Astrocyte (in vitro differentiated cells and primary cell): ENCODE measurements at regions not wholly inside any gene's neighbourhood (a gene's known extent, or its start where the extent isn't known, plus 50 kb on each side); places are given as distances from the start of the nearest gene placed in this dataset.
"Not testable (repeated sequence)": the region's sequence is repeated elsewhere in the genome, so short reads cannot be mapped to it uniquely, and the experiment has no call there.

Source experiments
- EZH2 ChIP-seq: IDR thresholded peaks from 2 replicates; pipeline ENCODE4 v1.6.1; 2012; ENCODE audit warnings: mild to moderate bottlenecking, low read length, inconsistent platforms; ENCODE audit not compliant: insufficient read depth
- TF ChIP-seq, protein P1 (sequence below): IDR thresholded peaks from 2 replicates; pipeline ENCODE4 v1.5.1; 2011; ENCODE audit warnings: low read depth, mild to moderate bottlenecking, inconsistent platforms, low read length, moderate library complexity; ENCODE audit not compliant: insufficient read depth

DNA sequence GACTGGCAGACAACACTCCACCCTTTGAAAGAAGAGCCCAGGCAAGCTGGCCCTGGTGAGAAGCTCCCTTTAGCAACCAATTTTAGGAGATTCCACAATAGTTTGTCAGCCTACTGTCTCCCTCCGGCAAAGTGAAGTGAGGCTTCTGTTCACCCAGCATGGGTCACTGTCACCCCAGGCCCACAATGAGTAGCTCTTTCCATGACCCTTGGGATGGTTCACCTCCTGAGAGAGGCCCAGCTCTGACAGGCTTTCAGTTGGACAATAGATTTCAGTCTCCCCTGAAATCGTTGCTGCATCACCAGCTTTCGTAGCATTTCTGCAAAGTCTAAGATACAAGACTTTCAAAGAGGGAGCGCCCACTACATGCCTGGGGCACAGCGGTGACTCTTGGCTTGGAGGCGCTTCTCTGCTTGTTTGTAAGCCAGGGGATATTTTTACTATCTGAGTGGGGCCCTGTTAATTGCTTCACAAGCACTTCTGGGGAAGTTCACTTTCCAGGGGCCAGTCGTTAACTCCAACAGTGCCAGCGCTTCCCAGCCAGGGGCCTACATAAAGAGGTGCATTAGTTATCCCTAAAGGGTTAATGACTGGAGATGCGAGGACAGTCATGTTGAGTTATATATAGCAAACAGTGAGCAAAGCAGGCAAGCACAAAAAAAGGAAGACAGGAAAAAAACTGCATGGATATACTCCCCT lies 255.7 kb downstream of the BCL2L11 start:
- TF ChIP-seq, protein P1, sequence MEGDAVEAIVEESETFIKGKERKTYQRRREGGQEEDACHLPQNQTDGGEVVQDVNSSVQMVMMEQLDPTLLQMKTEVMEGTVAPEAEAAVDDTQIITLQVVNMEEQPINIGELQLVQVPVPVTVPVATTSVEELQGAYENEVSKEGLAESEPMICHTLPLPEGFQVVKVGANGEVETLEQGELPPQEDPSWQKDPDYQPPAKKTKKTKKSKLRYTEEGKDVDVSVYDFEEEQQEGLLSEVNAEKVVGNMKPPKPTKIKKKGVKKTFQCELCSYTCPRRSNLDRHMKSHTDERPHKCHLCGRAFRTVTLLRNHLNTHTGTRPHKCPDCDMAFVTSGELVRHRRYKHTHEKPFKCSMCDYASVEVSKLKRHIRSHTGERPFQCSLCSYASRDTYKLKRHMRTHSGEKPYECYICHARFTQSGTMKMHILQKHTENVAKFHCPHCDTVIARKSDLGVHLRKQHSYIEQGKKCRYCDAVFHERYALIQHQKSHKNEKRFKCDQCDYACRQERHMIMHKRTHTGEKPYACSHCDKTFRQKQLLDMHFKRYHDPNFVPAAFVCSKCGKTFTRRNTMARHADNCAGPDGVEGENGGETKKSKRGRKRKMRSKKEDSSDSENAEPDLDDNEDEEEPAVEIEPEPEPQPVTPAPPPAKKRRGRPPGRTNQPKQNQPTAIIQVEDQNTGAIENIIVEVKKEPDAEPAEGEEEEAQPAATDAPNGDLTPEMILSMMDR = not testable (repeated sequence)
- TF ChIP-seq EZH2 = not testable (repeated sequence)
